Skeletal muscle tissue (tissue), 3 donors: ENCODE measurements at regions not wholly inside any gene's neighbourhood (a gene's known extent, or its start where the extent isn't known, plus 50 kb on each side); places are given as distances from the start of the nearest gene placed in this dataset.

Source experiments
- H3K27ac ChIP-seq: one replicate; pipeline ENCODE4 v1.7.0; 2013; ENCODE audit warnings: mild to moderate bottlenecking, low read depth, low read length, inconsistent platforms
- H3K27me3 ChIP-seq, 3 donors: one replicate each; pipeline ENCODE4 v1.7.0; 2013; ENCODE audit warnings: low read length in 3 of 3; ENCODE audit not compliant: control insufficient read depth in 3 of 3, insufficient read depth in 3 of 3
- H3K36me3 ChIP-seq, 3 donors: one replicate each; pipeline ENCODE4 v1.7.0; 2013; ENCODE audit warnings: low read length in 3 of 3; ENCODE audit not compliant: control insufficient read depth in 3 of 3, insufficient read depth in 3 of 3
- H3K4me1 ChIP-seq, 3 donors: one replicate each; pipeline ENCODE4 v1.7.0; 2013; ENCODE audit warnings: low read length in 3 of 3, mild to moderate bottlenecking in 3 of 3; ENCODE audit not compliant: control insufficient read depth in 3 of 3, insufficient read depth in 3 of 3
- H3K4me3 ChIP-seq, 3 donors: one replicate each; pipeline ENCODE4 v1.7.0; 2013; ENCODE audit warnings: low read length in 3 of 3
- H3K9ac ChIP-seq, 3 donors: one replicate each; pipeline ENCODE4 v1.7.0; 2013; ENCODE audit warnings: low read length in 3 of 3, mild to moderate bottlenecking in 3 of 3, moderate library complexity in 2 of 3, low read depth in 1 of 3
- H3K9me3 ChIP-seq, 3 donors: one replicate each; pipeline ENCODE4 v1.7.0; 2013; ENCODE audit warnings: low read length in 3 of 3; ENCODE audit not compliant: control insufficient read depth in 3 of 3
- donor health status: Osteomylitis.

DNA sequence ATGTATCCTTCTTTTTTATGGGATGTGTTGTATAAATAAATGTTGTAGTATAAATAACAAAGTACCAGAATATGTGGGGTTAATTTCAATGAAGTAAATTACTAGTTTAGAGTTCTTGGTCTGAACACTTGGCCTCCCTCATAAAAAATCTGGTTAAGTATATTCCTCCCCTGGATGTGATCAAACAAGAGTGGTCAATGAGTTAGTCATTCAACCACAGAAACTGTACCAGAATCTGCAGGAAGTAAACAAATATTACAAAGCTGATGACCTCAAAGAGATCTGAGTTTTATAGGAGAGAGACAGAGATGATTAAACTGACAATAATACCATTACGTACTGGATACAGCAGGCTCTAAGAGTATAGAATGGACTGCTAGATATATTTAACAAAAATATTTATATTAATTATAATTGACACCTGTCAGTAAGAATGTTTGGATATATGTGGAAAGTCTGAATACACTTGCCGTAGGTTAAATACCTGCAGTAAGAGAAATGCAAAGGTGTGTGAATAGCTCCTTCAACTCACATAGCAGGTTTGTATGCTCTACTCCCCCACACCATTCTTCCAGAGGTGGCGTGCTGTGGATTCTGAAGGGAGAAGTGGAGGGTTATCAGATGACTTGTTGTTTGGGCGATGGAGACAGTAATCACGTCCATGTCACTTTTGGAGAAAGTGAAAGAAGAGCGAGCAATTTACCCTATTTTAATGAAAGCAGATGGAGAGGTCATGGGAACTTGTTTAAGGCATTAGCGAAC lies 108.3 kb upstream of the LRATD1 start:
- H3K9ac ChIP-seq: no peak overlapping the region
- H3K27ac ChIP-seq: no peak overlapping the region
- no peaks in the 10 kb centered on the region for H3K27me3 ChIP-seq
- no peaks in the 10 kb centered on the region for H3K9me3 ChIP-seq
- H3K4me1 ChIP-seq: no peaks in the 10 kb centered on the region
- H3K4me3 ChIP-seq: no peak overlapping the region
- no peaks in the 10 kb centered on the region for H3K36me3 ChIP-seq

GRCh38 chr2:14524803-14525080 lies 107.8 kb upstream of the LRATD1 start:
- Histone ChIP-seq H3K9me3 (no peaks in the 10 kb centered on the region), H3K36me3 (no peaks in the 10 kb centered on the region), H3K4me3 (no peak overlapping the region), H3K4me1 (no peaks in the 10 kb centered on the region), H3K27ac (no peak overlapping the region), H3K27me3 (no peaks in the 10 kb centered on the region), H3K9ac (no peak overlapping the region)

DNA sequence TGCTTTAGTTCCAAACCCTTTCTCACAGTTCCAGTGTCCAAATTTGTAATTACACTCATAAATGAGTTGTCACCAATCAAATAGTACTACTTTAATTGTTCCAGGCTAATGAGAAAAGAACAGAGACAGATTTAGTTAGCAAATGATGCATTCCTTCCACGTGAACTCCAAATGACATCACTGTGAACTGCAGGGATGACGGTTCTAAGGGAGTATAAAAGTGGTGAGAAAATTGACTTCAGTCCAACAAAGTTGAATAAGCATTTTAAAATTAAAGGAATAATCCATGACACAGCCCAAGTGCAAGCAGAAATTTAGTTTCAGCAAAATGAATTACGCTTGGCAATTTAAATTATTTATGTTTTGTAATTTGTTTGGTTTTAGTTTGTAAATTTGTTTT lies 102.0 kb upstream of the LRATD1 start:
- H3K9ac ChIP-seq: no peak overlapping the region
- H3K27me3 ChIP-seq: no peaks in the 10 kb centered on the region
- H3K4me3 ChIP-seq: no peak overlapping the region
- H3K4me1 ChIP-seq: no peaks in the 10 kb centered on the region
- H3K9me3 ChIP-seq: no peaks in the 10 kb centered on the region
- no peaks in the 10 kb centered on the region for H3K36me3 ChIP-seq
- H3K27ac ChIP-seq: no peak overlapping the region

- H3K4me3 ChIP-seq: no peak overlapping the region
- no peaks in the 10 kb centered on the region for H3K36me3 ChIP-seq
- no peaks in the 10 kb centered on the region for H3K27me3 ChIP-seq
- no peaks in the 10 kb centered on the region for H3K9me3 ChIP-seq
- H3K9ac ChIP-seq: no peak overlapping the region
- no peaks in the 10 kb centered on the region for H3K4me1 ChIP-seq
- H3K27ac ChIP-seq: no peak overlapping the region
Measured at GRCh38 chr2:14533131-14533757, 99.3 kb upstream of the LRATD1 start.

GRCh38 chr2:14535156-14535555 lies 97.4 kb upstream of the LRATD1 start:
- Histone ChIP-seq H3K27me3 (no peaks in the 10 kb centered on the region), H3K36me3 (no peaks in the 10 kb centered on the region), H3K4me3 (no peak overlapping the region), H3K9me3 (no peaks in the 10 kb centered on the region), H3K4me1 (no peaks in the 10 kb centered on the region), H3K9ac (no peak overlapping the region), H3K27ac (no peak overlapping the region)

- no peaks in the 10 kb centered on the region for H3K4me1 ChIP-seq
- no peaks in the 10 kb centered on the region for H3K9me3 ChIP-seq
- no peak overlapping the region for H3K4me3 ChIP-seq
- no peaks in the 10 kb centered on the region for H3K36me3 ChIP-seq
- no peaks in the 10 kb centered on the region for H3K27me3 ChIP-seq
- no peak overlapping the region for H3K27ac ChIP-seq
- H3K9ac ChIP-seq: no peak overlapping the region
Measured at GRCh38 chr2:14536976-14537375, 95.5 kb upstream of the LRATD1 start.

- Histone ChIP-seq H3K27ac (no peak overlapping the region), H3K9me3 (no peaks in the 10 kb centered on the region), H3K4me3 (no peak overlapping the region), H3K36me3 (no peaks in the 10 kb centered on the region), H3K27me3 (no peaks in the 10 kb centered on the region), H3K4me1 (no peaks in the 10 kb centered on the region), H3K9ac (no peak overlapping the region)
Measured at GRCh38 chr2:14540015-14540414, 92.5 kb upstream of the LRATD1 start.

- Histone ChIP-seq H3K9ac (no peak overlapping the region), H3K27me3 (no peaks in the 10 kb centered on the region), H3K9me3 (no peaks in the 10 kb centered on the region), H3K36me3 (no peaks in the 10 kb centered on the region), H3K27ac (no peak overlapping the region), H3K4me3 (no peak overlapping the region), H3K4me1 (no peaks in the 10 kb centered on the region)
Measured at GRCh38 chr2:14543284-14543683, 89.2 kb upstream of the LRATD1 start.

- Histone ChIP-seq H3K27me3 (no peaks in the 10 kb centered on the region), H3K4me1 (no peaks in the 10 kb centered on the region), H3K36me3 (no peaks in the 10 kb centered on the region), H3K9me3 (no peaks in the 10 kb centered on the region), H3K4me3 (no peak overlapping the region), H3K27ac (no peak overlapping the region), H3K9ac (no peak overlapping the region)
Measured at GRCh38 chr2:14544247-14544646, 88.3 kb upstream of the LRATD1 start.

DNA sequence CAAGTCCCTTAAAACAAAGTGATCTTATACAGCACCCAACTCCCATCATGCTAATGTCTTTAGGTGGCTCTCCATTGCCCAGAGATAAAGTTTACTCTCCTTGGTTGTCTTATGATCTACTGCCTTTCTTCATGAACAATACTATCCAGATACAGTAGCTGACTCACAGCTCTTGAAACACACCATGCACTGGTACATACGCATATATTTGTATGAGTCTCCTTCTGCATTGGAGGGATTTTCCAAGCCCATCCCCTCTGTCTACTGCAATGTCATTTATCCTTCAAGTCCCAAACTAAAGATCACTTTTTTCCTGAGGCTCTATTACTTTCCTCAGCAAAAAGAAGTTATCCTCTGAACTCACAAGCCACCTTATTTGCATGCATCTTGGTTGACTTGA lies 84.7 kb upstream of the LRATD1 start:
- no peak overlapping the region for H3K27ac ChIP-seq
- H3K27me3 ChIP-seq: no peaks in the 10 kb centered on the region
- no peaks in the 10 kb centered on the region for H3K4me1 ChIP-seq
- H3K36me3 ChIP-seq: no peaks in the 10 kb centered on the region
- no peak overlapping the region for H3K4me3 ChIP-seq
- no peaks in the 10 kb centered on the region for H3K9me3 ChIP-seq
- no peak overlapping the region for H3K9ac ChIP-seq
